Right atrium auricular region (tissue), 2 donors: ENCODE measurements at regions not wholly inside any gene's neighbourhood (a gene's known extent, or its start where the extent isn't known, plus 50 kb on each side); places are given as distances from the start of the nearest gene placed in this dataset.

Source experiments
- DNase-seq: peaks from one replicate; pipeline ENCODE4 v3.0.0-alpha.2; 2019; ENCODE audit warnings: low spot score
- H3K27ac ChIP-seq, 2 donors: fragments of 200-600 bp; sonication (generic); 1 replicate in 1 of 2; 2 replicates in 1 of 2; pipeline ENCODE4 v1.5.1; 2016 to 2019
- H3K27me3 ChIP-seq, 2 donors: fragments of 200-600 bp; sonication (generic); one replicate each; pipeline versions ENCODE4 v1.5.1 to v1.6.0; 2017 to 2019
- H3K36me3 ChIP-seq: fragments of 200-600 bp; sonication (generic); one replicate; pipeline ENCODE4 v1.5.1; 2016
- H3K4me1 ChIP-seq, 2 donors: fragments of 200-600 bp; sonication (generic); one replicate each; pipeline versions ENCODE4 v1.5.1 to v1.6.0; 2017 to 2019
- H3K4me3 ChIP-seq, 2 donors: fragments of 200-600 bp; sonication (generic); 1 replicate in 1 of 2; 2 replicates in 1 of 2; pipeline ENCODE4 v1.5.1; 2017 to 2019; ENCODE audit warnings: mild to moderate bottlenecking in 1 of 2, moderate library complexity in 1 of 2
- H3K9me3 ChIP-seq, 2 donors: fragments of 200-600 bp; sonication (generic); one replicate each; pipeline ENCODE4 v1.5.1; 2019
- TF ChIP-seq, protein P1 (sequence below), 2 donors: fragments of 200-600 bp; sonication (generic); IDR thresholded peaks; one replicate each; pipeline ENCODE4 v1.5.1; 2019; ENCODE audit warnings: antibody characterized with exemption in 2 of 2

DNA sequence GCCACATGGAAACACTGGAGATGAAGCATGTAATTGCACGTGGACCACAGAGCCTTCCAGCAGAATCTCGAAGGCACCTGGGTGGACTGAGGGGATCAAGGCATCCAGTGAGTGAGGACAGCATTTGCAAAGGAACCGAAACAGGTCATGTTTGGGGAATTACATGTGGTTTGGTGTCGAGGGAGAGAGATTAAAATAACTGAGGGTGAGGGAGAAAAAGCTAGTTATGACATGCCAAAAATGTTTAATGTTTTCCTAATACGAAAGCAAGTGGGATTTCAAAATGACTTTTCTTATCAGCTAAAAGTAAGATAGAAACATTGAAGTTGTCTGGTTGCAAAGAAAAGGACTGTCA is 157.1 kb downstream of the BLID start:
- no peaks in the 10 kb centered on the region for H3K4me1 ChIP-seq
- H3K27me3 ChIP-seq, result no peaks in the 10 kb centered on the region
- TF ChIP-seq, protein P1, sequence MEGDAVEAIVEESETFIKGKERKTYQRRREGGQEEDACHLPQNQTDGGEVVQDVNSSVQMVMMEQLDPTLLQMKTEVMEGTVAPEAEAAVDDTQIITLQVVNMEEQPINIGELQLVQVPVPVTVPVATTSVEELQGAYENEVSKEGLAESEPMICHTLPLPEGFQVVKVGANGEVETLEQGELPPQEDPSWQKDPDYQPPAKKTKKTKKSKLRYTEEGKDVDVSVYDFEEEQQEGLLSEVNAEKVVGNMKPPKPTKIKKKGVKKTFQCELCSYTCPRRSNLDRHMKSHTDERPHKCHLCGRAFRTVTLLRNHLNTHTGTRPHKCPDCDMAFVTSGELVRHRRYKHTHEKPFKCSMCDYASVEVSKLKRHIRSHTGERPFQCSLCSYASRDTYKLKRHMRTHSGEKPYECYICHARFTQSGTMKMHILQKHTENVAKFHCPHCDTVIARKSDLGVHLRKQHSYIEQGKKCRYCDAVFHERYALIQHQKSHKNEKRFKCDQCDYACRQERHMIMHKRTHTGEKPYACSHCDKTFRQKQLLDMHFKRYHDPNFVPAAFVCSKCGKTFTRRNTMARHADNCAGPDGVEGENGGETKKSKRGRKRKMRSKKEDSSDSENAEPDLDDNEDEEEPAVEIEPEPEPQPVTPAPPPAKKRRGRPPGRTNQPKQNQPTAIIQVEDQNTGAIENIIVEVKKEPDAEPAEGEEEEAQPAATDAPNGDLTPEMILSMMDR (IDR thresholded peaks at IDR 0.05), result no peak
- DNase-seq, result no peak
- no peaks in the 10 kb centered on the region for H3K36me3 ChIP-seq
- H3K4me3 ChIP-seq, result no peak overlapping the region
- no peak overlapping the region for H3K27ac ChIP-seq
- no peaks in the 10 kb centered on the region for H3K9me3 ChIP-seq

DNA sequence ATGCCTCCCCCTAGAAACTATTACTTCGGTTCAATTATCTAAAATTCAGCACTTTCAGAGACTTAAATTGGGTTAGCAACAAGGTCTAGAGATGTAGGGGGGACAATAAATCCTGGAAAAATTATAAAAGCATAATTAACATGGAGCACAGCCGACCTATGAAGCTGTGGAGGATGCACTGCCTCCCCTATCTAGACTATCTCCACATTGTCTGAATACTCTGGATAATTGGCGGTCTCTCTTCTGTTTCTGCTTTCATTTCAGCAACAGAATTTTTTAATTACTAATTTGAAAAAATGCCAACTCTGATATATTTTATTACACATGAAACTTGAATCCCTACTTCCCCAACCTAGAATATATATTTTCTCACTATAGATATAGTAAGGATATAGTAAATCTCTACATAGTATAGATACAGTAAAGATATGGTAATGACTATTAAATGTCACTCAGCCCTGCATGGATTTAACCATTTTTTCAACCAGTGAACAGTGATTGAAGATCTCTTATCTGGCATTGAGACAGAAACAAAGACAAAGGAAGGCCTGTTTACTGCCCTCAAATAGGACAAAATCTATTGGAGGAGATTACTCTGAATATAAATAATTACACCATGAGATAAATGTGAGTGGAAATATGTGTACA is 157.6 kb downstream of the BLID start:
- H3K27ac ChIP-seq, result no peak overlapping the region
- H3K4me1 ChIP-seq, result no peaks in the 10 kb centered on the region
- H3K4me3 ChIP-seq, result no peak overlapping the region
- H3K9me3 ChIP-seq, result no peaks in the 10 kb centered on the region
- no peaks in the 10 kb centered on the region for H3K27me3 ChIP-seq
- TF ChIP-seq, protein P1 (IDR thresholded peaks at IDR 0.05), result no peak
- H3K36me3 ChIP-seq, result no peaks in the 10 kb centered on the region
- DNase-seq, result no peak

DNA sequence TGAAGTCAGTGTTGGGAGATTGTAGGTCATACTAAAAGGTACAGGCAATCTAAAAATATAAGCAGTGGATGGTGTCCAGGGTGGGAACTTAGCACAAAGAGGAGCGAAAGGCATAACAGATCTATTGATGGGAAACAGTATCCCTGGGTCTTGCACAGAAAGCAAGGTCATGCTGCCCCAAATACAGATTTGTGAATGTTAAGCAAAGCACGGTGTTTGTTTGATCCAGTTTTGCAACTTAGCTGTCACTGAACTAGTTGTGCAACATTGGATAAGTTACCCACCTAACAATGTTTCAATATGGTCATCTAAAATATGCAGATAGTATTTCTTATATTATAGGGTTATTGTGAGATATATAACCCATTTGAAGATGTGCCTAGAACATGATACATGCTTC is 162.9 kb downstream of the BLID start:
- no peaks in the 10 kb centered on the region for H3K4me1 ChIP-seq
- DNase-seq, result no peak
- no peaks in the 10 kb centered on the region for H3K27me3 ChIP-seq
- TF ChIP-seq, protein P1 (IDR thresholded peaks at IDR 0.05), result no peak
- H3K27ac ChIP-seq, result no peak overlapping the region
- no peak overlapping the region for H3K4me3 ChIP-seq
- no peaks in the 10 kb centered on the region for H3K9me3 ChIP-seq
- no peaks in the 10 kb centered on the region for H3K36me3 ChIP-seq

DNA sequence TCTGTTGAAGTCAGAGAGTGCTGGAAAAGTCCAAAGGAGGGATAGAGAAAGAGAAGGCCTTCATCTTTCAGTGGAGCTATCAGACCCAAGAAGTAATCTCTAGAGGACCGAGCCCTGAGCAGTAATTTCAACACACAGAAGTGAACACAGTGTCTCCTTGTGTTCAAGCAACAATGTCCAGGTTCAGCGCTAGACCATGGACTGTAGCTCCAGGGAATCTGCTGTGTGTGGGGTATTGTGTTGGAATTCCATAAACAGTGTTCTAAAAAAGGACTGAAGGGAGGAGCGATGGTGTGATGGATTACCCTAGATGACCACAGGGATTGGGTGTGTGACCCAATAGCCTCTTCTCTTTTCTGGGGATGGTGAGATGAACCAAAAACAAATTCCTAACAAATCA is 165.9 kb downstream of the BLID start:
- TF ChIP-seq, protein P1 (IDR thresholded peaks at IDR 0.05), result no peak
- H3K4me1 ChIP-seq, result no peaks in the 10 kb centered on the region
- H3K36me3 ChIP-seq, result no peaks in the 10 kb centered on the region
- H3K9me3 ChIP-seq, result no peaks in the 10 kb centered on the region
- DNase-seq, result no peak
- no peak overlapping the region for H3K4me3 ChIP-seq
- H3K27me3 ChIP-seq, result no peaks in the 10 kb centered on the region
- no peak overlapping the region for H3K27ac ChIP-seq

DNA sequence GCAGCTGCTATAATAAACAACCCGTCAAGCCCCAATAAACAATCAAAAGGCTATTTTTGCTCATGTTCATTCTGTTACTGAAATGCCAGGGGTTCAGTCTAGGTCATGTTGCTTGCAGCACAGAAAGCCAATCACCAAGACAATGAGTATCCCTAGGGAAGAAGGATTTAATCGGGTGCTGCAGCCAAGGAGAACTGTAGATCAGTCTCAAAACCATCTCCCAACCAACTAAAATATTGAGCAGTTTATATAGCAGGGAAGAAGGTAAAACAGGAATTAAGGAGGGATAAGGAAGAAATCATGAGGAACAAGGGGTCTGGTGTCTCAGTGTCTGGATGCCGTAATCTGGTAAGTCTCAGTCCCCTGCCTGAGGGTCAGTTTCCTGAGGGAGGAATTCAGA is 169.5 kb downstream of the BLID start:
- Histone ChIP-seq H3K36me3 (no peaks in the 10 kb centered on the region), H3K27me3 (no peaks in the 10 kb centered on the region), H3K4me3 (no peak overlapping the region), H3K4me1 (no peaks in the 10 kb centered on the region), H3K27ac (no peak overlapping the region), H3K9me3 (no peaks in the 10 kb centered on the region)
- TF ChIP-seq, protein P1 (IDR thresholded peaks at IDR 0.05), result no peak
- DNase-seq, result no peak

DNA sequence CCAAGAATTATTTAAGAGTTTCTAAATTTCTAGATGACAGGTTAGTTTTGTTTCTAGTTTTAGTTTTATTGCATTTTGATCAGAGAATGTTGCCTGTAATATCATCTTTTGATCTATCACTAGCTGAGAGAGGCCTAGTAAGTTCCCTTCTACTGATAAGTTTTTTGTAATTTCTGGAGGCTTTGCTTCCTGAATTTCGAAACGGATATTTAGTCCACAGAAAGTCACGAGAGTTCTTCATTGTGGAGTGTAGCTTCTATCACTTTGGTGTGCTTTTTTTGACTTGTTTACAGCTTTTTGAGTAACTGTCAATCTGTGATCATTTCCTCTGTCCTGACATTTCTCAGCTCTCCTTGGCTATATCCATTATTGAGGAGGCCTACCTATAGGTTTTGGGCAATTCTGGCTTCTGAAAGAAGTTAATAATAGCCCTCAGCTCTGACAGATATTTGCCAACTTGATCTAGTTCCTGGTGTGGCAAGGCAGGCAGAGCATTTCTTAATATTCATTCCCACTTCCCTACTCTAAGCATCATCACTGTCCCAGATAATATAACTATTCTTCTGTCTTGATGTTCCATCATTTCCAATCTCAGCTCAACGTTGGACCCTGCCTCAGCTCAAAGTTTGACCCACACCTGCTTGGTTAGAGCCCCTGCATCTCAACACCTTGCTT is 171.3 kb downstream of the BLID start:
- no peak overlapping the region for H3K4me3 ChIP-seq
- no peak overlapping the region for H3K27ac ChIP-seq
- TF ChIP-seq, protein P1 (IDR thresholded peaks at IDR 0.05), result no peak
- H3K4me1 ChIP-seq, result no peaks in the 10 kb centered on the region
- no peaks in the 10 kb centered on the region for H3K27me3 ChIP-seq
- H3K36me3 ChIP-seq, result no peaks in the 10 kb centered on the region
- DNase-seq, result no peak
- H3K9me3 ChIP-seq, result no peaks in the 10 kb centered on the region
